HepG2 (cell line): ENCODE measurements at regions not wholly inside any gene's neighbourhood (a gene's known extent, or its start where the extent isn't known, plus 50 kb on each side); places are given as distances from the start of the nearest gene placed in this dataset.

Source experiments
- ETV5 ChIP-seq: IDR thresholded peaks from 2 replicates; pipeline ENCODE4 v1.6.1; 2018; ENCODE audit warnings: missing biosample characterization, missing genetic modification reagents, inconsistent platforms, borderline replicate concordance
- GLMP ChIP-seq: sonication (generic); formaldehyde crosslinking; IDR thresholded peaks from 2 replicates; pipeline ENCODE4 v1.9.0; 2021; ENCODE audit warnings: missing genetic modification reagents, mild to moderate bottlenecking, borderline replicate concordance
- SKI ChIP-seq: fragments of 450-650 bp; IDR thresholded peaks from one replicate; pipeline ENCODE4 v1.6.1; 2018; ENCODE audit warnings: mild to moderate bottlenecking; ENCODE audit not compliant: partially characterized antibody
- ZNF646 ChIP-seq: sonication (generic); formaldehyde crosslinking; IDR thresholded peaks from 2 replicates; pipeline ENCODE4 v1.9.0; 2021; ENCODE audit warnings: mild to moderate bottlenecking, missing genetic modification reagents

- TF ChIP-seq ZNF646 (no peak), GLMP (CRISPR knock-in tag) (no peak), SKI (no peak), ETV5 (CRISPR knock-in tag) (no peak)
Observed at GRCh38 chr1:58981392-58981791, 197.5 kb upstream of the JUN start (continued).
